Endothelial cell of umbilical vein (primary cell): ENCODE measurements at regions not wholly inside any gene's neighbourhood (a gene's known extent, or its start where the extent isn't known, plus 50 kb on each side); places are given as distances from the start of the nearest gene placed in this dataset.

Experiments
- EZH2 ChIP-seq: IDR thresholded peaks from 2 replicates; pipeline ENCODE4 v1.6.1; 2012; ENCODE audit warnings: borderline replicate concordance, low read depth, mild to moderate bottlenecking, moderate library complexity, low read length, inconsistent platforms; ENCODE audit not compliant: severe bottlenecking
- FOS ChIP-seq: IDR thresholded peaks from 2 replicates; pipeline ENCODE4 v1.6.1; 2011; ENCODE audit warnings: mild to moderate bottlenecking, low read length, moderate library complexity, borderline replicate concordance; ENCODE audit not compliant: insufficient read depth
- GATA2 ChIP-seq: IDR thresholded peaks from 2 replicates; pipeline ENCODE4 v1.7.0; 2011; ENCODE audit warnings: low read depth, mild to moderate bottlenecking, moderate library complexity, mixed read lengths, low read length; ENCODE audit not compliant: insufficient read length, insufficient read depth
- JUN ChIP-seq: IDR thresholded peaks from 2 replicates; pipeline ENCODE4 v1.6.1; 2011; ENCODE audit warnings: borderline replicate concordance, low read depth; ENCODE audit not compliant: insufficient read length, insufficient read depth
- POLR2A ChIP-seq: IDR thresholded peaks from 2 replicates; pipeline ENCODE4 v1.6.1; 2012; ENCODE audit warnings: low read depth, mild to moderate bottlenecking, control low read depth, low read length
- POLR2AphosphoS5 ChIP-seq: IDR thresholded peaks from 2 replicates; pipeline ENCODE4 v1.6.1; 2012; ENCODE audit warnings: low read depth, mild to moderate bottlenecking, control low read depth, low read length, moderate library complexity; ENCODE audit not compliant: insufficient read depth
- TF ChIP-seq, protein P1 (sequence below): IDR thresholded peaks from 2 replicates; pipeline ENCODE4 v1.6.1; 2011; ENCODE audit not compliant: insufficient read depth, insufficient read length
- TF ChIP-seq, protein P2 (sequence below), 2 donors: IDR thresholded peaks; 1 replicate in 1 of 2; 2 replicates in 1 of 2; pipeline ENCODE4 v1.5.1; 2011; ENCODE audit warnings: low read length in 2 of 2, mild to moderate bottlenecking in 2 of 2, moderate library complexity in 2 of 2, control low read depth in 1 of 2, inconsistent platforms in 1 of 2, low read depth in 1 of 2; ENCODE audit not compliant: insufficient read depth in 1 of 2; ENCODE audit errors: extremely low read depth in 1 of 2

DNA sequence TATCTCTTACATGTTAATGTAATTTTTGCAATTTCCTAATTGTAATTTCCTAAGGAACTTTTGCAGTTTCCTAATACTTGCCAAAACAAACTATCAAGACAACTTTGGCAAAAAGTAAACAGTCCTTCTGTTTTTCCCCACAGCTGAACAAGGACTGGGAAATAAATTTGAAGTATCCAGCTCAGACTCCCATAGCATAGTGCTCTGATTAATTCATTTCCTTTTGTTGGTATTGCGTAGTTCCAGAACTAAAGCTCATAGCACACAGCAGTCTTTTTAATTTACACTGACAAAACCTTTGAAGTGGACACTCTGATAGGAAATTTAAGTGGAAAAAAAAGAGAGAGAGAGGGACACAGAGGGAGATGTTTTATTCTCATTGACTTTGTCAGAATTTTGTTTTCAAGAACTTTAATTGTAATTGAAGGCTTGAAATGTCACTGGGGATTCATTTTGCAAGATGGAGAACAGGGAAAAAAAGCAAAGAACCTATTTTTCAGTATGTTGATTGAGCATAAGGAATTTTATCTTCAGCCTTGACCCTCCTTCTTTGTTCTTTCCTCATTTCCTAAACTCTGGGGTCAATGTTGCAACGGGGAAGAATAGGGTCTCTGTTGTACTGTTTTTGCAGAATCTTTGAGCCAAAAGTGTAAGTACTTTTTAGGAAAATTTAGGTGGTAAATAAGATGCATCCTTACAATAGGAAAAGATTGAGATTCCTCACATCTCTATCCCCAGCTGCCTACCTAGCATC lies 232.2 kb upstream of the NPSR1 start:
- TF ChIP-seq, protein P1, sequence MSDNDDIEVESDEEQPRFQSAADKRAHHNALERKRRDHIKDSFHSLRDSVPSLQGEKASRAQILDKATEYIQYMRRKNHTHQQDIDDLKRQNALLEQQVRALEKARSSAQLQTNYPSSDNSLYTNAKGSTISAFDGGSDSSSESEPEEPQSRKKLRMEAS, result no peak
- no peak for TF ChIP-seq POLR2AphosphoS5
- TF ChIP-seq, protein P2, sequence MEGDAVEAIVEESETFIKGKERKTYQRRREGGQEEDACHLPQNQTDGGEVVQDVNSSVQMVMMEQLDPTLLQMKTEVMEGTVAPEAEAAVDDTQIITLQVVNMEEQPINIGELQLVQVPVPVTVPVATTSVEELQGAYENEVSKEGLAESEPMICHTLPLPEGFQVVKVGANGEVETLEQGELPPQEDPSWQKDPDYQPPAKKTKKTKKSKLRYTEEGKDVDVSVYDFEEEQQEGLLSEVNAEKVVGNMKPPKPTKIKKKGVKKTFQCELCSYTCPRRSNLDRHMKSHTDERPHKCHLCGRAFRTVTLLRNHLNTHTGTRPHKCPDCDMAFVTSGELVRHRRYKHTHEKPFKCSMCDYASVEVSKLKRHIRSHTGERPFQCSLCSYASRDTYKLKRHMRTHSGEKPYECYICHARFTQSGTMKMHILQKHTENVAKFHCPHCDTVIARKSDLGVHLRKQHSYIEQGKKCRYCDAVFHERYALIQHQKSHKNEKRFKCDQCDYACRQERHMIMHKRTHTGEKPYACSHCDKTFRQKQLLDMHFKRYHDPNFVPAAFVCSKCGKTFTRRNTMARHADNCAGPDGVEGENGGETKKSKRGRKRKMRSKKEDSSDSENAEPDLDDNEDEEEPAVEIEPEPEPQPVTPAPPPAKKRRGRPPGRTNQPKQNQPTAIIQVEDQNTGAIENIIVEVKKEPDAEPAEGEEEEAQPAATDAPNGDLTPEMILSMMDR (IDR thresholded peaks at IDR 0.05; ENCODE audit: extremely low read depth in 1 of 2, insufficient read depth in 1 of 2, low read depth in 1 of 2, low read length in 2 of 2), result no peak
- TF ChIP-seq GATA2, result no peak
- no peak for TF ChIP-seq POLR2A
- TF ChIP-seq EZH2, result no peak
- TF ChIP-seq FOS, result no peak
- no peak for TF ChIP-seq JUN
